Epidermal melanocyte (primary cell): ENCODE measurements at regions not wholly inside any gene's neighbourhood (a gene's known extent, or its start where the extent isn't known, plus 50 kb on each side); places are given as distances from the start of the nearest gene placed in this dataset.
A peak's percentile ranks its signal among the peaks of the same experiment; 100 is the strongest.
"Not testable (repeated sequence)": the region's sequence is repeated elsewhere in the genome, so short reads cannot be mapped to it uniquely, and the experiment has no call there.

Experiments used
- DNase-seq: peaks from one replicate; pipeline ENCODE4 v3.0.0; 2011; ENCODE audit warnings: low spot score; ENCODE audit not compliant: insufficient read length

GRCh38 chr18:3328532-3328931 lies 66.6 kb downstream of the MYL12B start:
- DNase-seq = peak; percentile 32

- DNase-seq = no peak
Observed at GRCh38 chr18:3329471-3329870, 67.5 kb downstream of the MYL12B start.

DNA sequence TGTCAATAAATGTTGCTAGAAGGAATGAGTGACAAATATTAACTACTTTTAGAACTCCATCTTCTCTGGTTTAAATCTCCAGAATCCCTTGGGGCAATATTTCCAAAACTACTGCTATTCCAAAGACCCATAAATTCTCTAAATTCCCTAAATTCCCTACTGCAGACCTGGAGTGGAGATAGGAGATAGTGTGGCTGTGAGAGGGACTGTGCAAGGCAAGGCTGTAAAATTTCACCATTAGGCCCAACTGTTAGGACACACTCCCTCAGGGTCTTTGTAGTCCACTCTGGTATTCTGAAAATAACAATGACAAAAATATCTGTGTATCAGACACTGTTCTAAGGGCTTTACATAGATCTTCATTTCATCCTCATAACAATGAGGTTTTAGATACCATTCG lies 67.9 kb downstream of the MYL12B start:
- DNase-seq = no peak

- no peak for DNase-seq
Observed at GRCh38 chr18:3330622-3331021, 68.7 kb downstream of the MYL12B start.

DNA sequence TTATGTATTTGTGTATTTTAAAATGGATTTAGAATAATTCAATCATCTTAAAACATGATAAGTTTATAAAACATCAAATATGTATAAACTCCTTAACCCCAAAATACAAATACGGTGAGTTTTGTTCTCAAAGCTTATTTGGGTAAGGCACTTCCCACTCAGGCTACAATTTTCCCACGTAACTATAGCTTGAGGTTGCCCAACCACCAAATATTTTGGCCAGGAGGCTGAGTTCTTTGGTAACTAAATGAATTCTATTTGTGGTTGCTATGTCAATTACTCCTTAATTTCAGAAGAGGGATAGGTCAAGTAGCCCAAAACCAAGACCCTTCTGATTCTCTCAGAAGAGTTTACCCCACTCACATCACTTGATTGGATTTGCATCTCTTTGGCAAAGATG lies 70.4 kb downstream of the MYL12B start:
- DNase-seq = no peak

DNA sequence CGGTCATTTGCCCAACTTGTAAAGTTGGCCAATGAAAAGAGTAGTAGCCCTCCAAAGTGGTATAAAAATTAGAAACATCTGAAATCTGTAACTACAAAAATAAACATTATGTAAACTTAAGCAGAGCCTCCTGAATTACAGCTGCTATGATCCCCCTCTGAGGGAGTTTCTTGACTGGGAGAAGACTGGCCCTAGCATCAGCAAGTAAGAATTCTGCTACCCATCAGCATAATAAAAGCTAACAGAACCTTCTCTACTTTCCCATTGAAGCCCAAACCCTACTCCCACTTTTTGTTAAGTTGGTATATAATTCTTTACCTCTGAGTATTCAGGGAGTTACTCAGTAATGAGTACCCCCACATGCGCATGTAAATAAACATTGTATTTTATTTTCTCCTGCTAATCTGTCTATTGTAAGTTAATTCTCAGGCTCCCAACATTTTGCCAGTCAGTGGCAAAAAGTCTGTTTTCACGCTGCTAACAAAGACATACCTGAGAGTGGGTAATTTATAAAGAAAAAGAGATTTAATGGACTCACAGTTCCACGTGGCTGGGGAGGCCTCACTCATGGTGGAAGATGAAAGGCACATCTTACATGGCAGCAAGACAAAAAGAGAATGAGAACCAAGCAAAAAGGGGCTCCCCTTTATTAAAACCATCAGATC lies 71.3 kb downstream of the MYL12B start:
- no peak for DNase-seq

- DNase-seq = no peak
Observed at GRCh38 chr18:3333721-3334386, 71.9 kb downstream of the MYL12B start.

DNA sequence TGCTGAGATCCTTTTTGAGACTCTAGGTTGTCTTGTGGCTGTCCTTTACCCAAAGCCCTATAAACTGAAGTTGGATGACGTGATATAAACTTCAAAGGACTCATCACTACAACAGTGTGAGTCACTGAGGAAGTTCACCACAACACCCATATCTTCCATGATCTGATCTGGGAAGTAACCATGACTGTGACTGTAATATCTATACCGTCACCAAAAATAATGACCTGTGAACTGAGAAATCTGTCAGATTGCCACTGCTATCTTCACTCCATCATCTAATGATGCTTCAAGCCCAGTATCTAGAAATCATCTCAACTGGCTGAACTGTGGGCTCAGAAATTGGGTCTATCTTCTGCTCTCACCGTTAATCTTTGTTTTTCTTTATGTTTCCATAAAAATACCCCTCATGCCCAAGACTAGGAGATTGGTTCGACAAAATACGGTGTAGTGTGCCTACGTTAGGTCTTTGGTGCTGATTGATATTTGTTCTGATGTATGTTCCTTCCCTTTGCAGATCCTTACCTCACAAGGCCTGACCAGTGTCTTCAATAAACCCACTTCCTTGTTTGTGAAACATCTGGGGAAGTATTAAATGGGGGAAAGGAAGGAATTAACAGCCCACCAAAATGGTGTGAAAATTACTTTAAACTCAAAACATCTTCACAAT lies 78.2 kb downstream of the MYL12B start:
- no peak for DNase-seq

- DNase-seq = no peak
Observed at GRCh38 chr18:3340682-3341097, 78.8 kb downstream of the MYL12B start.

DNA sequence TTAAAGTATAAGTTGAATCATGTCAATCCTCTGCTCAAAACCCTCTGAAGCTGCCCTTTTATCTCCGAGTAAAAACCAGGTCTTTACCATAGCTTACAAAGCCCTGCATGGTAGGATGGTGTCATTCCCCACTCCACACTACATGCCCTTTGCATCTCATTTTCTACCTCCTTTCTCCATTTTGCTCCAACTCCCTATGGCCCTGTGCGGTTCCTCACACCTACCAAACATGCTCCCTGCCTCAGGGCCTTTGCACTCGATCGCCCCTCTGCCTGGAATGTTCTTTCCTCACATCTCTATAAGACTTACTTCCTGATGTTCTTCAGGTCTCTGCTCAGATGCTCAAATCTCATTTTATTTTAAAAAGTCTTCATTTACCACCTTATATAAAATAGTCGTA lies 80.7 kb downstream of the MYL12B start:
- DNase-seq = no peak

DNA sequence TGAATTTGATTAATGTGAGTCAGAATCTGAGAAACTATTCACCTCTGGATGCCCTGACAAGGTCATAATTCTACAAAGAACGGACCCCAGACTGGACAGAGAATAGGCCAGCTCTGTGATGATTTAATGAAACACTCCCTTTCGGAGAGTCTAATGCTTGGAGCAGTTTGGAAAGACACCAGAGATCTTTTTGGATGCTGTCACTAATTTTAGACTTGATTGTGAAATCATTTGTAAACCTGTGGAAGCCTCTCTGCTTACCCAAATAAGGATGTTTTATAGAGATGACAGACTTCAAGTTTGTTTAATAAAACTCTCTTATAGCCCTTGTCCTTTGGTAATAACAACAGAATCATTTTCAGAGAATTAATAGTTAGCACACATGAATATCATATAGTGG lies 83.5 kb downstream of the MYL12B start:
- DNase-seq = no peak

GRCh38 chr18:3345885-3346284 lies 84.0 kb downstream of the MYL12B start:
- DNase-seq = no peak

DNA sequence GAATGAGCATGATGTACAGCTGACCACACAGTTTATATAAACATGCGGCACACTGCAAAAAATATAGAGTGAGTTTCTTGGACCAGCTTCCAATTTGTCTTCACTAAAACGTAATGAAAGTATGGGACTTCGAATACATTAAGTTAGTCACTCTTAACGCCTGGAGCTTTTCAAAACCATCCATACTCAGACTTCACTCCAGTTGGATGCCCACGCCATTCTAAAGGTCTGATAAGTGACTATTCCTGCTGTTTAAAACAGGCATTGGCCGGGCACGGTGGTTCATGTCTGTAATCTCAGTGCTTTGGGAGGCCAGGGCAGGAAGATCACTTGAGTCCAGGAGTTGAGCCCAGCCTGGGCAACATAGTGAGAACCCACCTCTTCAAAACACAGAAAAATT lies 84.6 kb downstream of the MYL12B start:
- DNase-seq = no peak

- no peak for DNase-seq
Observed at GRCh38 chr18:3347286-3347803, 85.4 kb downstream of the MYL12B start.

DNA sequence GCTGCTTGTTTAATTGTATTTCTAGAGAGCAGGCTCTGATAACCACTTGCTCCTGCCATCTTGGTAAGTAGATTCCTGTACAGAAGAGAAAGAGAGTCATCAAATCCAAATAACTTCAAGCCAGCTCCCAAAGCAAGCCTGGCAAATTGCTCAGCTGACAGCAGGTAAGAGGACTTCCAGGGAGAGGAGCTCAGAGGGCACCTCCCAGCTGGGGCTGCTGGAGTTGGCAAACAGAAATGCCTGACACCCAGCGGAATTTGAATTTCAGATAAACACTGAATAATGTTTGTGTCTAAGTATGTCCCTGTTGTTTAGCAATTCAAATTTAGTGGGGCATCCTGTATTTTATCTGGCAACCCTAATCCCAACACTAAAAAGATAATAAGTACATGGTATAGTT lies 86.2 kb downstream of the MYL12B start:
- no peak for DNase-seq

GRCh38 chr18:3349046-3349841 lies 87.3 kb downstream of the MYL12B start:
- DNase-seq = not testable (repeated sequence)

DNA sequence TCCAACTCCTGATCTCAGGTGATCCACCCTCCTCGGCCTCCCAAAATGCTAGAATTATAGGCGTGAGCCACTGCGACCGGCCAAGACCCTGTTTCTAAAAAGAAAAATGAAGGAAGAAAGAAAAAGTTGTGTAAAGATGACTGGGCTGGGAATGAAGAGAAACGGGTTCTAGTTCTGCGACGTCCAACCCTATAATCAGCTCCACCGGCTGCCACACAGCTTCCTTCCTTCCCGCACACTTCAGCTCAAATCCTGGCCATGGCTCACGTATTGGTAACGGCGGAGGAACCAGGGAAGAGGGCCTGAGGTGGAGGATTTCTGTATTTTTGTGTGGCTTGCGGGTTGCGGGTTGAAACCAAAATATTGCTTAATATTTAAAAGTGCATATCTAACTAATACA lies 88.1 kb downstream of the MYL12B start:
- DNase-seq = no peak

- DNase-seq = no peak
Observed at GRCh38 chr18:3350566-3351527, 88.9 kb downstream of the MYL12B start.

- DNase-seq = no peak
Observed at GRCh38 chr18:3354506-3354905, 92.6 kb downstream of the MYL12B start.

GRCh38 chr18:3356614-3357013 lies 93.4 kb upstream of the TGIF1 start:
- no peak for DNase-seq

GRCh38 chr18:3357516-3357915 lies 92.5 kb upstream of the TGIF1 start:
- DNase-seq = no peak
